CD4-positive, alpha-beta T cell treated with Interleukin-4 for 4 hours (primary cell): ENCODE measurements at regions not wholly inside any gene's neighbourhood (a gene's known extent, or its start where the extent isn't known, plus 50 kb on each side); places are given as distances from the start of the nearest gene placed in this dataset.

Experiments
- DNase-seq: peaks from one replicate; pipeline ENCODE4 v3.0.0-alpha.2; 2020

- DNase-seq, result no peak
These were observed 60.2 kb downstream of the ADAMTS1 start for GRCh38 chr21:26784974-26785373.

GRCh38 chr21:26783466-26784195, 61.6 kb downstream of the ADAMTS1 start:
- no peak for DNase-seq

GRCh38 chr21:26782747-26783146, 62.5 kb downstream of the ADAMTS1 start:
- no peak for DNase-seq

- no peak for DNase-seq
These were observed 62.9 kb downstream of the ADAMTS1 start for GRCh38 chr21:26782331-26782730.

- DNase-seq, result no peak
These were observed 63.9 kb downstream of the ADAMTS1 start for GRCh38 chr21:26781331-26781730.

- DNase-seq, result no peak
These were observed 68.0 kb downstream of the ADAMTS1 start for GRCh38 chr21:26777166-26777565.

GRCh38 chr21:26776310-26777021, 68.7 kb downstream of the ADAMTS1 start:
- no peak for DNase-seq

GRCh38 chr21:26773058-26773457, 72.2 kb downstream of the ADAMTS1 start:
- DNase-seq, result no peak

- DNase-seq, result peak; percentile 2
These were observed 75.5 kb downstream of the ADAMTS1 start for GRCh38 chr21:26769613-26770188.

- DNase-seq, result no peak
These were observed 78.3 kb downstream of the ADAMTS1 start for GRCh38 chr21:26766826-26767325.

- no peak for DNase-seq
These were observed 83.9 kb downstream of the ADAMTS1 start for GRCh38 chr21:26761174-26761915.

- no peak for DNase-seq
These were observed 85.5 kb downstream of the ADAMTS1 start for GRCh38 chr21:26759731-26760130.

GRCh38 chr21:26758083-26758880, 86.9 kb downstream of the ADAMTS1 start:
- DNase-seq, result no peak

- no peak for DNase-seq
These were observed 88.6 kb downstream of the ADAMTS1 start for GRCh38 chr21:26756491-26757159.

GRCh38 chr21:26754853-26755252, 90.4 kb downstream of the ADAMTS1 start:
- DNase-seq, result no peak

GRCh38 chr21:26753822-26754221, 91.4 kb downstream of the ADAMTS1 start:
- DNase-seq, result no peak

GRCh38 chr21:26752849-26753248, 92.4 kb downstream of the ADAMTS1 start:
- no peak for DNase-seq

GRCh38 chr21:26751305-26751704, 93.9 kb downstream of the ADAMTS1 start:
- no peak for DNase-seq

GRCh38 chr21:26748066-26748465, 97.1 kb downstream of the ADAMTS1 start:
- DNase-seq, result no peak

- DNase-seq, result no peak
These were observed 98.0 kb downstream of the ADAMTS1 start for GRCh38 chr21:26747216-26747615.

GRCh38 chr21:26743524-26743923, 101.7 kb downstream of the ADAMTS1 start:
- no peak for DNase-seq

- DNase-seq, result no peak
These were observed 106.0 kb downstream of the ADAMTS1 start for GRCh38 chr21:26739189-26739588.
